Limb (tissue), 2 donors: ENCODE measurements at regions not wholly inside any gene's neighbourhood (a gene's known extent, or its start where the extent isn't known, plus 50 kb on each side); places are given as distances from the start of the nearest gene placed in this dataset.
"Not testable (repeated sequence)": the region's sequence is repeated elsewhere in the genome, so short reads cannot be mapped to it uniquely, and the experiment has no call there.

Experiments
- DNase-seq, 2 donors: peaks; one replicate each; pipeline ENCODE4 v3.0.0-alpha.2; 2016; ENCODE audit errors: extremely low spot score in 2 of 2

DNA sequence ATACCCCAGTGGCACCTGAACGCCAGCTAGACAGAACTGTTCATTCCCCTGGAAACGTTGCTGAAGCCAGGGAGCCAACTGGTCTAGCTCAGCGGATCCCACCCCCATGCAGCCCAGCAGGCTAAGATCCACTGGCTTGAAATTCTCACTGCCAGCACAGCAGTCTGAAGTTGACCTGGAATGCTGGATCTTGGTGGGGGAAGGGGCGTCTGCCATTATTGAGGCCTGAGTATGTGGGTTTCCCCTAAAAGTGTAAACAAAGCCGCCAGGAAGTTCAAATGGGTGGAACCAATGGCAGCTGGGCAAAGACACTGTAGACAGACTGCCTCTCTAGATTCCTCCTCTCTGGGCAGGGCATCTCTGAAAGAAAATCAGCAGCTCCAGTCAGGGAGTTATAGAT, 213.0 kb downstream of the NKX6-1 start:
- DNase-seq, result no peak

GRCh38 chr4:84279678-84280077, 219.4 kb downstream of the NKX6-1 start:
- DNase-seq, result no peak

GRCh38 chr4:84277923-84278322, 221.2 kb downstream of the NKX6-1 start:
- no peak for DNase-seq

- DNase-seq, result no peak
Measured at GRCh38 chr4:84276752-84277151, 222.3 kb downstream of the NKX6-1 start.

DNA sequence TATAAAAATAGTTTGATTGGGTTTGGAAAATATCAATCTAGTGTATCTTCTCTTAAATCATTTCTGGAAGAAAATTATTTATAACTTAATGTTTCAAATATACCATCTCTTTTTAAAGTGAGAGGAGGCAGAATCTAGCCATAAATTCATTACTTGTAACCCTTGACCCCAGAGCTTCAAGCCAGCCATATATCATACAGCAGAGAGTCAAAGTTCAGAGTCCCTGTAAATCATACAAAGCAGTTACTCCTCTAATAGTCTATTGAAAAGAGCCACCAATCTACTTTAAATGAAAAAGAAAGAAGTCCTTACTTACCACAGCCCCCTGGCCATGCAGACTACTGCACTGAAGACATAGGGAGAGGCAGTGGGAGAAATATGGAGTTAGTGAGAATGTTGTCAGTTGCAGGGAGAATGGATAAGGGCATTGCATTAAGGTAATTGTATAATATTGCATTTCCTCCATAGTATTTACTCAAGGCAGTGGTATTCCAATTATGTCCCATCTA, 229.5 kb downstream of the NKX6-1 start:
- no peak for DNase-seq

- no peak for DNase-seq
Measured at GRCh38 chr4:84264652-84265051, 234.4 kb downstream of the NKX6-1 start.

DNA sequence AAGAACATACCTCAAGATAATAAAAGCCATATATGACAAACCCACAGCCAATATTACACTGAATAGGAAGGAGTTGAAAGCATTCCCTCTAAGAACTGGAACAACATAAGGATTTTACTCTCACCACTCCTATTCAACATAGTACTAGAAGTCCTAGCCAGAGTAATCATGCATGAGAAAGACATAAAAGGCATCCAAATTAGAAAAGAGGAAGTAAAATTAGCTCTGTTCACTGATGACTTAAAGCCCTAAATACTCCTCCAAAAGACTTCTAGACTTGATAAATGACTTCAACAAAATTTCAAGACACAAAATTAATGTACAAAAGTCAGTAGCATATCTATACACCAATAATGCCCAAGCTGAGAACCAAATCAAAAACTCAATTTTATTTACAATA, 235.7 kb downstream of the NKX6-1 start:
- no peak for DNase-seq

DNA sequence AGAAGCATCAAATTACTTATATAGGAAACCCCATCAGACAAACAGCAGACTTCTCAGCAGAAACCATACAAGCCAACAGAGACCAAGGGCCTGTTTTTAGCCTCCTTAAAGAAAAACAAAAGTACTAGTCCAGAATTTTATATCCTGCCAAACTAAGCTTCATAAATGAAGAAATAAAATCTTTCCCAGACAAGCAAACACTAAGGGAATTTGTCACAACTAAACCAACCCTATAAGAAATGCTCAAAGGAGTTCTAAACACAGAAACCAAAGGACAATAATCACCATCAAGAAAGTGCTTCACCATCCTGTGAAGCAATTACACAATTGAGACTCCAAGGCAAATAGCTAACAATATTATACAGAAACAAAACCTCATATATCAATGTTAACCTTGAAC, 238.6 kb downstream of the NKX6-1 start:
- DNase-seq, result no peak

DNA sequence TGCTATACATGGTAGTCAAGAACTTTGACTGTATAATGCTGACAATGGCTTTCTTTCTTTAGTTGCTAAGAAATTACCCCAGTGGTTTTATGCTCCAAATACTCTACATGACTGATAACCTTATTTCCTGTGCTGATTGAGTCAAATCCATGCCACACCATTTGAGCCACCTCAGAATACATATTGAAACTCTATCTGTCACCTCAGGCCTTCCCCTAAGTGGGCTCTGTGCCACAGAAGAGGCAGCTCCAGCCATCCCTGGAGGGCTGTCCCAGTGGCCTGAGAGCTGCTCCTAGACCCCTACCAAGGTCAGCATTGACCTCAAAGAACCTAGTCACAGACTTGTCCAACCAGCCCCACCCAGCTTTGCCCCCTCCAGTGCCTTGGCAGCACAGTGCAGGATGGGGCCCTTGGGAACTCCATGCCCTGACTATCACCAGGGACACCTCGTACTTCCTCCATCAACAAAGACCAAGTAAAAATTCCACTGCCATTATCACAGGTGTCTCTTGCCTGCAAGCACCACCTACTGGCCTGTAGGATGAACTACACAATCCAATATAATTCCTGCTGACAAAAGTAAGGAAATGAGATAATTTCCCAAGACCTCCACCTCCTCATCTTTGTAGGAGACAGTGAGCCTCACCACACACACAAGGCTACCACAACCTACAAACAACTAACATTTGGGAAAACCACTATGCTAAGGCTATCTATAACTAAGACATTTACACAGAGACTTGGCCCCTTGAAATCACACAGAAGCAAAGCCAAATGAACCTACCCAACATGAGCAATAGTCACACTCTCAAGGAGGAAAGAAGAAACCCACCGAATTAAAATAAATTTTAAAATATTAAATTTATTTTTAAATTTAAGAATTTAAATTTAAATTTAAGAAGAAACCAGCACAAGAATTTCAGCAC, 239.9 kb downstream of the NKX6-1 start:
- no peak for DNase-seq

- no peak for DNase-seq
Measured at GRCh38 chr4:84254537-84254936, 244.6 kb downstream of the NKX6-1 start.

DNA sequence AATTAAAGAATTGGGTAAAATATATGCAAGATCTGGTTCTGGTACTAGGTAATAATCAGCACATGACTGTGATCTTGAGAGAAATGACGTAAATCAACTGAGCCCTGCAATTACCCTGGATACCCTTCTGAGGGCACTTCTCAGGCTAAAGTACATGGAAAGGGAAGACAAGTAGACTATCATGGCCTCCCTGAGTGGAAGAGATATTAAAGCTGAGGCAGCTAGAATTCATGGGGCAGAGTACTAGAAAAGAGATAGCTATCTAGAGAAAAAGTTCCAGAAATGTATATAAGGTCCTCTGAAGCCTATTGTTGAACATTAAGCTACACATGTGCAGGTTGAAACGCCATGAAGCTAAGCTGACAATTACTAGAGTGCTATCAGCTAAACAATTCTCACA, 249.6 kb downstream of the NKX6-1 start:
- no peak for DNase-seq

- DNase-seq, result not testable (repeated sequence)
Measured at GRCh38 chr4:84245042-84245441, 254.1 kb downstream of the NKX6-1 start.

DNA sequence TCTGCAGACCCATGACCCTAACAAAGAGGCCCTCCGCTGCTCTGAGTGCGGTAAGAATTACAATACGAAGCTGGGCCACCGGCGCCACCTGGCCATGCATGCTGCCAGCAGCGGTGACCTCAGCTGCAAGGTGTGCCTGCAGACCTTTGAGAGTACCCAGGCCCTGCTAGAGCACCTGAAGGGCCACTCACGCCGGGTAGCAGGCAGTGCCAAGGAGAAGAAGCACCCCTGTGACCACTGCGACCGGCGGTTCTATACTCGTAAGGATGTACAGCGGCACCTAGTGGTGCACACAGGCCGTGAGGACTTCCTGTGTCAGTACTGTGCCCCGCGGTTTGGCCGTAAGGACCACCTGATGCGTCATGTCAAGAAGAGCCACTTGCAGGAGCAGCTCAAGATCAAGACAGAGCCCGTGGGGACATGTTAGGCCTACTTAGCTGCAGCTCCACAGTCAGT, 254.7 kb downstream of the NKX6-1 start:
- not testable (repeated sequence) for DNase-seq

DNA sequence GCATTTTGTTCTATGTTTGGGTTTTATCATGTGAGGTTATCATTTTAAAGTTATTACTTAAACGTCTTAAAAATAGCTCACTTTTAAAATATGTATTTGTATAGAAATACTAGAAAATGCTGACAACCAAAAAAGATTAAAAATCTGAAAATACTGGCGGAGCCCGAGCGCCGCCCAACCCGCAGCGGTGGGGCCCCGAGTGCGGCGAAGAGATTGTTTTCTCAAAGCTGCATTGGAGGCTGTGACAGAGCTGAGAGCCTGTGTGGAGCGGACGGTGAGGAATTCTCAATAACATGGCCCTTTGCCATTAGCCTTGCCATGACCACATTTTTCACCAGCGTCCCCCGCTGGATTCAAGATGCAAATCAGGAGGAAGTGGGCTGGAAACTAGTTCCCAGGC, 255.4 kb downstream of the NKX6-1 start:
- DNase-seq, result no peak

- DNase-seq, result no peak
Measured at GRCh38 chr4:84239278-84239845, 259.7 kb downstream of the NKX6-1 start.

DNA sequence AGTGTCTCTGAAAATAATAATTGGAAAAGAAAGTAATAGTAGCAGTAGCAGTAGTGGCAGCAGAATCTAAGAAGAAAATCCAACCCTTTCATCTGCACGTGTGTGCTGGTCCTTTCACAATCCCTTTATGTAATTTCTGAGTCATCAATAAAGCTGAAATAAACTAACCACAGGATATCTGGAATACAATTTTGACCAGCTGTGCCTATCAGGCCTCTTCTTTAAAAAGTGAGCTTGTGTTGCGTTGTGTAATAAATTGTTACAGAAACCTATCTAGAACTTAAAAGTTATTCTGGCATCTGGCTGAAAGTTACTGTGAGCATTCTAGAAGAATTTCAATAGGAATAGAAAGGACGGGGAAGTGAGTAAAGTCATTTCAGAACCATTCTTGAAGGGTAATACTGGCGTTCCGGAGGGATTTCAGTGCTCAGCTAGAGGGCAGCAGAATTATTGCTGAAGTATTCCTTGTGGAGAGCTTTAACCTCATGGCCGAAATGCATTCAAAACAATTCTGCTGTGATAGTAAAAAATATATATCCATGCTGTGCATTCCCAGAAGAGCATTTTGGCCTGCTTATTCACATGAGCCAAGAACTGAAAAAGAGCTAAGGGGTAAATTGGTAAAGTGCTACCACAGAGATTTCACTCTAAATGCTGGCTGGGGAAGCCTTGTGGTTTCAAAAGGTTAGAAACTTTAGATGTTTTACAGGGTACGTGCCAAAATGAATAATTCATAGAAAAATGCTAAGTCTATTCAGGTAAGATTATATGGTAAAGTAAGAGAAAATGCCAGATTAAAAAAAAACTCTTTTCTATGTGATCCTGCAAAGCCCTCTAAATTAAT, 260.6 kb downstream of the NKX6-1 start:
- DNase-seq, result no peak

- no peak for DNase-seq
Measured at GRCh38 chr4:84237008-84237407, 262.1 kb downstream of the NKX6-1 start.

DNA sequence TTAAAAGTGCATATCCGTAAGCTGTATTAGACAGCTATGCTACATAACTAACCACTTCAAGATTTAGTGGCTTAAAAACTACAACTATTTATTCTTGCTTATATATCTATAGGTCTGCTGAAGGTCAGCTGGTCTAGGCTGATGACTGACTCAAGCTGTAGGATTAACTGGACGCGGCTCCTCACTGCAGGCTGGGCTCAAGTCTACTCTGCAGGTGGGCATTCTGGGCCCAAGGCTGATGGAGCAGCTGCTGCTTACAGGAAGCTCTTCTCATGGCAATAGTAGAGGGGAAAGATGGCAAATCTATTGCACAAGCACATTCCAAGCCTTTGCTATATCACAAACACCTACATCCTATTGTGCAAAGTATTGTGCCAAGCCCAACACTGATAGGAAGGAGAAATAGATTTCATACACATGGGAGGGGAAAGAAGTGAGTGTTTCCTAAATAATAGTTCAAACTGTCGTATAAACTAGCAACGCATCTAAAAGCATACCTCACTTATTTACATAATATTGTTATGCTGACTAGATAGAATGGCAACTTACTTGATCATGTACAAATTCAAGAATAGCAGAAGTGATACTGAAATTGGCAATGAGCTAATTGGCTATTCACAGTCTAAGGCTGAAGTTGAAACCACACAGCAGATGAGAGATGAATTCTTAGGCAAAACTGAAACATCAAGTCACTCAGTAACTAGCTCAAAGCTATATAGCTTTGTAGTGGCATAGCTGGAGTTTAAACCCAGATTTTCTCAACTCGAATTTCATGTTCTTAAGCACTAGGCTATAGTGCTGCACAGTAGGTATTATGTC, 263.8 kb downstream of the NKX6-1 start:
- DNase-seq, result no peak

- DNase-seq, result no peak
Measured at GRCh38 chr4:84232309-84233095, 266.6 kb downstream of the NKX6-1 start.

GRCh38 chr4:84231539-84232055, 267.5 kb downstream of the NKX6-1 start:
- DNase-seq, result no peak
